IMR-90 (cell line): ENCODE measurements at regions not wholly inside any gene's neighbourhood (a gene's known extent, or its start where the extent isn't known, plus 50 kb on each side); places are given as distances from the start of the nearest gene placed in this dataset.

Experiments used
- BHLHE40 ChIP-seq: fragments of 150-350 bp; IDR thresholded peaks from 2 replicates; pipeline ENCODE4 v1.6.1; 2016; ENCODE audit warnings: mild to moderate bottlenecking, low read depth, low read length
- CEBPB ChIP-seq: IDR thresholded peaks from 2 replicates; pipeline ENCODE4 v1.6.1; 2012; ENCODE audit warnings: low read depth, low read length, improper control_type of control experiment
- CTCF ChIP-seq: conservative IDR thresholded peaks from 2 replicates; pipeline ENCODE4 v1.5.1; 2012; ENCODE audit warnings: mild to moderate bottlenecking, low read depth, low read length, improper control_type of control experiment
- ELK1 ChIP-seq: fragments of 150-350 bp; IDR thresholded peaks from 2 replicates; pipeline ENCODE4 v1.6.1; 2016; ENCODE audit warnings: low read depth, mild to moderate bottlenecking, low read length, moderate library complexity, borderline replicate concordance
- FOS ChIP-seq: fragments of 150-350 bp; IDR thresholded peaks from 2 replicates; pipeline ENCODE4 v1.6.1; 2016; ENCODE audit warnings: low read depth, low read length
- MAFK ChIP-seq: IDR thresholded peaks from 2 replicates; pipeline ENCODE4 v1.6.1; 2012; ENCODE audit warnings: low read depth, low read length, improper control_type of control experiment
- POLR2A ChIP-seq: IDR thresholded peaks from 2 replicates; pipeline ENCODE4 v1.6.1; 2012; ENCODE audit warnings: mild to moderate bottlenecking, low read depth, low read length
- SMC3 ChIP-seq: fragments of 150-350 bp; IDR thresholded peaks from 2 replicates; pipeline ENCODE4 v1.6.1; 2016; ENCODE audit warnings: low read depth, mild to moderate bottlenecking, antibody characterized with exemption, low read length, moderate library complexity
- USF2 ChIP-seq: fragments of 150-350 bp; IDR thresholded peaks from 2 replicates; pipeline ENCODE4 v1.6.1; 2017; ENCODE audit warnings: mild to moderate bottlenecking, antibody characterized with exemption, low read length, low read depth

- TF ChIP-seq CTCF (no peak), POLR2A (no peak), USF2 (no peak), BHLHE40 (no peak), CEBPB (no peak), MAFK (no peak), SMC3 (no peak), FOS (no peak), ELK1 (no peak)
These were observed 73.2 kb downstream of the RBFOX3 start for GRCh38 chr17:79537686-79538085.
